Mucosa of descending colon (tissue), 3 donors: ENCODE measurements at regions not wholly inside any gene's neighbourhood (a gene's known extent, or its start where the extent isn't known, plus 50 kb on each side); places are given as distances from the start of the nearest gene placed in this dataset.

Experiments
- ATAC-seq: fragments of 200-7000 bp; cut with Tn5 transposase; one replicate; pipeline ENCODE4 v1.9.1; 2020; ENCODE audit warnings: mild to moderate bottlenecking, moderate library complexity
- DNase-seq, 3 donors: peaks; one replicate each; pipeline ENCODE4 v3.0.0-alpha.2; 2020
- H3K36me3 ChIP-seq: fragments of 200-600 bp; one replicate; pipeline ENCODE4 v1.8.0; 2021; ENCODE audit warnings: low read depth, mild to moderate bottlenecking
- H3K4me1 ChIP-seq: fragments of 200-600 bp; one replicate; pipeline ENCODE4 v1.8.0; 2021; ENCODE audit warnings: low read depth, mild to moderate bottlenecking
- H3K4me3 ChIP-seq: fragments of 200-600 bp; one replicate; pipeline ENCODE4 v1.8.0; 2021; ENCODE audit warnings: mild to moderate bottlenecking
- H3K9me3 ChIP-seq: fragments of 200-600 bp; one replicate; pipeline ENCODE4 v1.8.0; 2021; ENCODE audit warnings: mild to moderate bottlenecking
- intact Hi-C, 2 donors: fragments of 100-400 bp; cut with DNase I in 1 of 2; cut with micrococcal nuclease in 1 of 2; formaldehyde crosslinking; loops; one replicate each; pipeline versions ENCODE4 v1.11.0 to v1.11.1; 2022; cut with DNase I, micrococcal nuclease
- TF ChIP-seq, protein P1 (sequence below): fragments of 200-600 bp; IDR thresholded peaks from one replicate; pipeline ENCODE4 v1.8.0; 2022; ENCODE audit warnings: antibody characterized with exemption, mild to moderate bottlenecking
- donor health status: DM: no; HTN: no; CAD: no; lungs with moderate emphysema.
- donor health status: DM: no; HTN: no; CAD: no.
- donor health status: DM: no; HTN: yes; CAD: no.

DNA sequence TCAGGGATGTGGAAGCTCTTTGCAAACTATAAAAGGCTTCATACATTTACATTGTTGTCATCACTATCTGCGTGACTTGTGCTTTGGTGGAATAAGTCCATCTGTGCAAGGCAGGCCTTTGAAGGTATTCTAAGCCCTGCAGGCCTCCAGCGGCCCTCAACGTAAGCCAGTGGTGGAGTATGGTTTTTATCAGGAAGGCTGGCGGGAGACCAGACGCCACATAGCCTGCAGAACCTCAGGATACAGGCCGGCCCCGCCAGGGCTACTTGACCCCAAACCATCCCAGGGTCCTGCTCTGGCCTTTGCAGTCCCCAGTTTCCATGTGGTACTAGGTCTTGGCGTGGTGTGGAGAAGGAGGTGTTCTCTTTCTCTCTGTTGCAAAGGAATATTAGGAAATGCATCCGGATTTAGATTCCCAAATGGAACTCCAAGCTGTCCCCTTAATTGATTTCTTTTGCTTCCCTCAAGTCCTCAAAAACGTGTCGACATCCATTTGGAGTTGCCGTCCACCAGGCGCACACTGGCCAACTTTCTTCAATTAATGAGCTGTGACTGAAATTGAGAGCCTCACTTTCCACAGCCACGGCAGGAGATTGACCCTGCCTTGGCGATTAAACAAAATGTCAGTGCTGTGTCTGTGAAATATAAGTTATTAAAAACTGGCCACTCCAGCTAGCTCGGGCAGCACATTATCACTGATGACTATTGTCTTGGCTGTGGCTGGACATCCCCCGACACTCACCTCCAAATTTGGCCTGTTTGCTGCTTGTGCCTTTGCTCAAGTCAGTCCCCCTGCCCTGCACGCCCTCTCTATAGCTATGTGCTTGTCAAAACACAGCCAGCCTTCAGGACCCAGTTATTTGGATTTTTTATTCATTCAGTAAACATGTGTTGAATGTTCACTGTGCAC is 239.8 kb upstream of the TLE3 start:
- intact Hi-C loops, result no loop called here
- no peak for DNase-seq
- Histone ChIP-seq H3K9me3 (peaks cover 12% of the 10 kb centered on the region), H3K4me3 (no peak overlapping the region), H3K36me3 (no peaks in the 10 kb centered on the region), H3K4me1 (no peaks in the 10 kb centered on the region)
- TF ChIP-seq, protein P1, sequence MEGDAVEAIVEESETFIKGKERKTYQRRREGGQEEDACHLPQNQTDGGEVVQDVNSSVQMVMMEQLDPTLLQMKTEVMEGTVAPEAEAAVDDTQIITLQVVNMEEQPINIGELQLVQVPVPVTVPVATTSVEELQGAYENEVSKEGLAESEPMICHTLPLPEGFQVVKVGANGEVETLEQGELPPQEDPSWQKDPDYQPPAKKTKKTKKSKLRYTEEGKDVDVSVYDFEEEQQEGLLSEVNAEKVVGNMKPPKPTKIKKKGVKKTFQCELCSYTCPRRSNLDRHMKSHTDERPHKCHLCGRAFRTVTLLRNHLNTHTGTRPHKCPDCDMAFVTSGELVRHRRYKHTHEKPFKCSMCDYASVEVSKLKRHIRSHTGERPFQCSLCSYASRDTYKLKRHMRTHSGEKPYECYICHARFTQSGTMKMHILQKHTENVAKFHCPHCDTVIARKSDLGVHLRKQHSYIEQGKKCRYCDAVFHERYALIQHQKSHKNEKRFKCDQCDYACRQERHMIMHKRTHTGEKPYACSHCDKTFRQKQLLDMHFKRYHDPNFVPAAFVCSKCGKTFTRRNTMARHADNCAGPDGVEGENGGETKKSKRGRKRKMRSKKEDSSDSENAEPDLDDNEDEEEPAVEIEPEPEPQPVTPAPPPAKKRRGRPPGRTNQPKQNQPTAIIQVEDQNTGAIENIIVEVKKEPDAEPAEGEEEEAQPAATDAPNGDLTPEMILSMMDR, result no peak
- ATAC-seq, result no peak

DNA sequence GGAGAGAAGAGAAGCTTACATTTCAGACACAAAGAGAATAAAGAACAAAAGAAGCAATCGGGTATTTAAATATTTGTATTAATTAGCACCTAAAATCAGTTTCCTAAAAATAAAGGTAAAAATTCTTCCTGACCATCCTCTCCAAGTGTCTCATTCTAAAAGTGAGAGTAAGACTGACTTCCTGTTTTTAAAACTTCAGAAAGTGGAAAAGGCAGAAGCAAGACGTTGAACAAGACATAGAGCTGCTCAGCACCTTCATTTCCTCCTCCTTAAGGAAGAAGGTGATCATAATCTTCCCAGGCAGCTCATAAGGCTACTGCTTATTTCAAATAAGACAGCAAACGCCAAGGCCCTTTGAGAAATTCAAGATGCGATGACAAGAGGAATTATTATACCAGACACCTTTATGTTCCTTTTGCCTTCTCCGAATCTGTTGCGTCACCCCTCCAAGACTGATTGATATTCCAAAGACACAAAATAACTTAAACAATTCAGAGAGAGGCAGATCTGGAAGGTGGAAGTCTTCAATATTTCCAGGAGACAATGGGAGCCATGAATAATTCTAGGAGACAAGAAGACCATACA is 238.8 kb upstream of the TLE3 start:
- H3K4me3 ChIP-seq, result no peak overlapping the region
- H3K9me3 ChIP-seq, result peaks cover 12% of the 10 kb centered on the region
- no peaks in the 10 kb centered on the region for H3K36me3 ChIP-seq
- no peaks in the 10 kb centered on the region for H3K4me1 ChIP-seq
- no peak for DNase-seq
- no peak for ATAC-seq
- intact Hi-C loops, result no loop called here
- TF ChIP-seq, protein P1, result no peak

DNA sequence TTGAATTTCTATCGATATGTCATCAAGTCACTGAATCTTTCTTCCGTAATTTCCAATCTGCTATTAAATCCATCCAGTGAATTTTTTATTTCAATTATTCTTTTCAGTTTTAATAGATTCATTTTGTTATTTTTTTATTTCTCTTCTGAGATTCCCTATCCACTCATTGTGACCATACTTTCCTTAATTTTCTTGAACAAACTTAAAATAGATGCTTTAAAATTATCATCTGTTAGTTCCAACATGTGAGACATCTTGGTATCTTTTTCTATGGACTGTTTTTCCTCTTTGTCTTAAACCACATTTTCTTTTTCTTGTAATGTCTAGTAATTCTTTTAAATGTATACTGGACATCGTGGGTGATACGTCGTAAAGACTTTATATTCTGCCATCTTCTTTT is 236.6 kb upstream of the TLE3 start:
- DNase-seq, result no peak
- Histone ChIP-seq H3K36me3 (no peaks in the 10 kb centered on the region), H3K4me3 (no peak overlapping the region), H3K4me1 (no peaks in the 10 kb centered on the region), H3K9me3 (peaks cover 12% of the 10 kb centered on the region)
- TF ChIP-seq, protein P1, result no peak
- intact Hi-C loops, result no loop called here
- no peak for ATAC-seq

DNA sequence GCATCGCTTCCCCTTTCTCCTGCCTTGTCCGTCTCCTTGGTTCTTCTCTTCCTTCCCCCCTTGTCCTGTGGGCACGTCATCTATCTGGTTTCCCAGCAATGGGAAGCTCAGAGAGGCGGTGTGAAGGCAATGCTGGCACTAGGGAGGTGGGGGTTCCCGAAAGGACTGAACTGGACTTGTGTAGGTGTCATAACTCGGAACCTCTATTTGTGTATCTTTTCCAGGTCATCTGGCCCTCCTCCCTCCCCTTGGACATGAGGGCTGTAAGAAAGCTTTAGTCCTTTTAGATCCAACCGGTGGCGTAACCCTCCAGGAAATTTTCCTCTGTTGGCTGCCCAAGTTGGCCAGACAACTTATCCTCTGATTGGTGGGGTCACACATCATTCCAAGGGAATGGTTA is 231.5 kb upstream of the TLE3 start:
- TF ChIP-seq, protein P1, result no peak
- ATAC-seq (no peak), DNase-seq (no peak)
- Histone ChIP-seq H3K36me3 (no peaks in the 10 kb centered on the region), H3K9me3 (peaks cover 5% of the 10 kb centered on the region), H3K4me1 (peaks cover 4% of the 10 kb centered on the region), H3K4me3 (no peak overlapping the region)
- intact Hi-C loops, result loop anchor here in 1 of 2 donors (10.0 kb wide), 1 partner anchor 234 kb away; the partner anchor contains the start of gene TLE3

DNA sequence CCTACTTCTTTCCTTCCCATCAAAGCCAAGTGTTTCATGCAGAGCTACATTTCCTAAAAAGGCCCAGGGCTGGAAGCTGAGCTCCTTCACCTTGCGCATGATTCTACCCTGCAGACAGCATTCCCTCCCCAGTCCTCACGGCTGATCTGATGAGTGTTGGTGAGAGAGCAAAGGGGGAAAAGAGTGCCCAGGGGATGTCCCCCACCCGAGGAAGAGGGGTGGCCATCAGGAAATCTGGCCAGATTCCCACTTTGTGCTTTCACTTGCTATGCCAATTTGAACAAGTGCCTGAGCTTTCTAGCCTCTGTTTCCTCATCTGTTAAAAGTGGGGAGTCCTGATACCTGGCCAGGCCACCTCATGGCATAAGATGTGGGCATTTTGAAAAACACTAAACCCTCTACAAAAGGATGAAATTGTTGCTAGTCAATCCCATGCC is 231.0 kb upstream of the TLE3 start:
- Histone ChIP-seq H3K4me3 (no peak overlapping the region), H3K36me3 (no peaks in the 10 kb centered on the region), H3K4me1 (peaks cover 7% of the 10 kb centered on the region), H3K9me3 (peaks cover under 1% of the 10 kb centered on the region)
- TF ChIP-seq, protein P1, result no peak
- ATAC-seq (no peak), DNase-seq (no peak)
- intact Hi-C loops, result loop anchor here in 1 of 2 donors (10.0 kb wide), 1 partner anchor 234 kb away; the partner anchor contains the start of gene TLE3
